Esophagus (tissue), 2 donors: ENCODE measurements at regions not wholly inside any gene's neighbourhood (a gene's known extent, or its start where the extent isn't known, plus 50 kb on each side); places are given as distances from the start of the nearest gene placed in this dataset.

Experiments
- H3K27ac ChIP-seq, 2 donors: one replicate each; pipeline ENCODE4 v1.5.1; 2013; ENCODE audit warnings: low read depth in 2 of 2, mild to moderate bottlenecking in 2 of 2, inconsistent platforms in 1 of 2, low read length in 1 of 2, moderate library complexity in 1 of 2
- H3K27me3 ChIP-seq, 2 donors: one replicate each; pipeline ENCODE4 v1.6.1; 2013; ENCODE audit warnings: low read length in 2 of 2, control low read depth in 1 of 2, mild to moderate bottlenecking in 1 of 2; ENCODE audit not compliant: insufficient read depth in 2 of 2, control insufficient read depth in 1 of 2
- H3K36me3 ChIP-seq, 2 donors: one replicate each; pipeline ENCODE4 v1.6.1; 2013; ENCODE audit warnings: low read length in 1 of 2; ENCODE audit not compliant: control insufficient read depth in 2 of 2, insufficient read depth in 2 of 2
- H3K4me1 ChIP-seq, 2 donors: one replicate each; pipeline ENCODE4 v1.6.1; 2013; ENCODE audit warnings: low read length in 1 of 2; ENCODE audit not compliant: control insufficient read depth in 2 of 2, insufficient read depth in 2 of 2
- H3K4me3 ChIP-seq, 2 donors: one replicate each; pipeline ENCODE4 v1.5.1; 2013; ENCODE audit warnings: low read length in 2 of 2, mild to moderate bottlenecking in 2 of 2, low read depth in 1 of 2, moderate library complexity in 1 of 2
- H3K9me3 ChIP-seq, 2 donors: one replicate each; pipeline ENCODE4 v1.6.1; 2013; ENCODE audit warnings: mild to moderate bottlenecking in 2 of 2, low read depth in 1 of 2, low read length in 1 of 2, moderate library complexity in 1 of 2; ENCODE audit not compliant: control insufficient read depth in 2 of 2, insufficient read depth in 1 of 2
- WGBS, 2 donors: extraction: QIAGEN DNeasy Blood & Tissue Kit; methylation state at CpG; one replicate each; pipeline ENCODE4 v1.1.7; 2013; 5-methylcytosine and 5-hydroxymethylcytosine counted together
- donor health status: healthy with polysubstance abuse.
- donor health status: Bipolar disorder and iron deficiency.

DNA sequence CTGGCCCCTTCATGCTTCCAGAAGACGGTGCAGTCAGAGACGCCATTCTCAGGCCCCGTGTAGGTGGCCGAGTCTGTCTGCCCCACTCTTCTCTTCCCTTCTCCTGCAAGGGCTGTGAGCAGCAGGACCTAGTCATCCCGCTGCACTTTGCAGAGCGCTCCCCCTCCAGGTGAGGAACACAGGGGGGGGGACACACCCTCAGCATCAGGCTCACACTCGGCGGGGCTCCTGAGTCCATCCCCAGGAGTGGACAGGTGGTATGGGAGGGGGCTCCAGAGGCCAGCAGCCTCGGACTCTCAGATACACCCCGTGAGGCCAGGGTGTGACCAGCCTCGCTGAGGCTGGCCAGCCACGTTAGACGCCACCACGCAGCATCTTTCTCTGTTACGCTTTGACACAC, 460.5 kb upstream of the MYT1L start:
- Histone ChIP-seq H3K4me1 (no peaks in the 10 kb centered on the region), H3K36me3 (no peaks in the 10 kb centered on the region), H3K27me3 (no peaks in the 10 kb centered on the region), H3K9me3 (no peaks in the 10 kb centered on the region), H3K27ac (no peak overlapping the region), H3K4me3 (no peak overlapping the region)
- WGBS, 2 donors, result 77 to 80% methylated on average over 15 of the region's 15 CpGs

DNA sequence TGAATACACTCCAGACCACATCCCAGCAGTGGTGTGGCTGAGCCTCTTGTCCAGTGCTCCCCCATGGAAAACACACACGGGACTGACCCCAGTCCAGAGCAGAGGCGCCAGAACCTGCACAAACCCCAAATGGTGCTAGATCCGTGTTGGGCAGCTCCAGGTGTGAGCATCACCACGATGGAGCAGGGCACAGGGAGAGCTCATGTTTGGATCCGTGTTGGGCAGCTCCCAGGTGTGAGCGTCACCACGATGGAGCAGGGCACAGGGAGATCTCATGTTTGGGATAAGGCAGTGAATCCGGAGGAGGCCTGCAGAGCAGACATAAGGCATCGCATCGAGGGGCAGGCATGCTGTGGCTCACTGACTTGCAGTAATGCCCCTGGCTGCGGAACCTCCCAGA, 460.0 kb upstream of the MYT1L start:
- no peaks in the 10 kb centered on the region for H3K9me3 ChIP-seq
- no peaks in the 10 kb centered on the region for H3K36me3 ChIP-seq
- no peaks in the 10 kb centered on the region for H3K4me1 ChIP-seq
- H3K27ac ChIP-seq, result no peak overlapping the region
- no peak overlapping the region for H3K4me3 ChIP-seq
- no peaks in the 10 kb centered on the region for H3K27me3 ChIP-seq
- WGBS, 2 donors, result 84 to 85% methylated on average over 11 of the region's 11 CpGs

DNA sequence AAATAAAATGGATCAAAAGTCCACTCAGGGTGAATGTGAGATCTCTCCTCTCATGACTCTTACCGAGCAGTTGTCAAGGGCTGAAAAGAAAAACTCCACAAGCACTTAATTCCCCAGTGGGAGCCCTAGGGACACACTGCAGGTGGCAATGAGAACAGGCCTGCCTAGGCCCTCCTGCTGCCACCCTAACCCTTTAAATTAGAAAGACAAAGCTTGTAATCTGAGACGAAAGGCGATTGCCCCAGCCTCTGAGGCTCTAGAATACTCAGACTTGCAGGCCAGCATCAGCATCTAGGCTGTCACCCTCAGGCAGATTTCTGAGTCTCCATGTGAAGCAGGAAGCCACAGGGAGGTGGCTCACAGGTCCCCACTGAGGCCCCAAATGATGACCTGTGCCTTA, 457.0 kb upstream of the MYT1L start:
- Histone ChIP-seq H3K36me3 (no peaks in the 10 kb centered on the region), H3K4me1 (no peaks in the 10 kb centered on the region), H3K9me3 (no peaks in the 10 kb centered on the region), H3K27me3 (no peaks in the 10 kb centered on the region), H3K4me3 (no peak overlapping the region), H3K27ac (no peak overlapping the region)
- whole genome bisulfite sequencing, 2 donors, result 66 to 68% methylated on average over 3 of the region's 3 CpGs

DNA sequence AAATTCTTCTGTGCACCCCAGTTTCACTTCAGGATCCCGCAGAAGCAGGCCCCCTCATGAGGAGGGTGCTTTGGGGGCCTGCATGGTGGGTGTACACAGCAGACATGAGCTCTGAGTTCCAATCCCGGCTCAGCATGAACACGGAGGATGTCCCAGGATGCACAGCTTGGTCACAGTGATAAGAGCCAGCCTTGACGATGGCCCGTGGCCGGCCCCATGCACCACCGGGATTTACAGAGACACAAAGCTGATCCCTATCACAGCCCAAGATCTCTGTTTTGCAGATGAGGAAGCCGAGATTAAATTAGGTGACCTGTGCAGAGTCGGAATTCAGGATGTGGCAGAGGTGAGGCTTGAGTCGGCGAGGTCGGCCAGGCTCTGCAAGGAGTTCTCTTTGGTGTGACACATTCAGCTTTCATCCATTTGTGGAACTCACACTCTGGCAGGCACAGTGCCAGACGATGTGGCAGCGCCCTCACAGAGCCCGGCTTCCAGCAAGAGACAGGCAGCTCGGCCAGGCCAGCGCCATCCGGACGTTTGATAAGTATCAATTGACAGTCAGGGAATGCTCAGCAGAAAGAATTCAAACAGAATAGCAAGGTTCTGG, 456.3 kb upstream of the MYT1L start:
- Histone ChIP-seq H3K9me3 (no peaks in the 10 kb centered on the region), H3K4me3 (no peak overlapping the region), H3K27ac (no peak overlapping the region), H3K4me1 (no peaks in the 10 kb centered on the region), H3K36me3 (no peaks in the 10 kb centered on the region), H3K27me3 (no peaks in the 10 kb centered on the region)
- WGBS, 2 donors, result 80% methylated on average over 19 of the region's 19 CpGs

DNA sequence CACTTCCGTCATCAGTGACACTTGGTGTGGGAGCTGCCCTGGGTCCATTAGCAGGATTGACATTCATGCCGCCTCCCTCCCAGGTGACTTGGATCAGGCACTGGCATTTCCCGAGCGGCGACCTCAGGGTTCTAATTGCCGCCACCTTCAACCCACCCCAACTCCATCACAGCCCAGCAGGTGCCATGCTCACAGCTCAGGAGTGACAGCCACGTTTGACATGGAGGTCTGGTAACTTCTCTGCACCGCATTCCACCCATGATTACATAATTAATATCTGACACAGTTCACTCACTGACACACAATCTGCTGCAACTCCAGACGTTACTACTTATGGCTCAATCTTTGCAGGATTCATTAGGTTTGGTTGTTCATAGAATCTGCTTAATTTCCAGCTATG, 450.9 kb upstream of the MYT1L start:
- no peaks in the 10 kb centered on the region for H3K4me1 ChIP-seq
- no peak overlapping the region for H3K4me3 ChIP-seq
- no peaks in the 10 kb centered on the region for H3K36me3 ChIP-seq
- no peaks in the 10 kb centered on the region for H3K27me3 ChIP-seq
- 73 to 77% methylated on average over 9 of the region's 9 CpGs for whole genome bisulfite sequencing, 2 donors
- H3K27ac ChIP-seq, result no peak overlapping the region
- H3K9me3 ChIP-seq, result peaks cover 0 to 14% of the 10 kb centered on the region in 2 donors

DNA sequence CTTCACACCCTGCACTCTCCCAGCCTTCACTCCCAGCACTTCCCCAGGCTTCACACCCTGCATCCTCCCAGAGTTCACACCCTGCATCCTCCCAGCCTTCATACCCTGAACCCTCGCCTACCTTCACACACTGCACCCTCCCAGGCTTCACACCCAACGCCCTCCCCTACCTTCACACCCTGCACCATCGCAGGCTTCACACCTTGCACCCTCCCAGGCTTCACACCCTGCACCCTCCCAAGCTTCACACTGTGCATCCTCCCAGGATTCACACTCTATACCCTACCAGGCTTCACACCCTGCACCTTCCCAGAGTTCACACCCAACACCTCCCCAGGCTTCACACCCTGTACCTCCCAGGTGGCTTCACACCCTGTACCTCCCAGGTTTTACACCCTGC, 448.7 kb upstream of the MYT1L start:
- 56 to 59% methylated on average over 3 of the region's 3 CpGs for WGBS, 2 donors
- Histone ChIP-seq H3K27ac (no peak overlapping the region), H3K4me3 (no peak overlapping the region), H3K4me1 (no peaks in the 10 kb centered on the region), H3K36me3 (no peaks in the 10 kb centered on the region), H3K9me3 (peaks cover 0 to 14% of the 10 kb centered on the region in 2 donors), H3K27me3 (no peaks in the 10 kb centered on the region)

DNA sequence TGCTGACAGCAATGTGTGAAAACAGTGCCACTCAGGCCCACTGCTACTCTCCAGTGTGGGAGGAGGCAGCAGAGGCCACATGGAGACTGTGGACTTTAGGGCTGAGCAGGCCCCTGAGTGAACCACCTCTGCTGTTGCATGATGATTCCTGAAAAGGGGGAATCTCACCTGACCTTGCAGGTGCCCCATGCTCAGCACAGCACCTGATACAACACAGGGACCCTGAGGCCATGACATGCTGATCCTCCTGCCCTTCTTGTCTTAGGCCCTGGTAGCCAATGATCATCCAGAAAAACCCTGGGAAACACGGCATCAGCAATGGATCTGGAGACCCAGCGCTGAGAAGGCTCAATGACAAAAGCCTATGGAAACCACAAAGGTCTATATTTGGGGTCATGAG, 446.8 kb upstream of the MYT1L start:
- H3K27ac ChIP-seq, result no peak overlapping the region
- H3K9me3 ChIP-seq, result peaks cover 0 to 14% of the 10 kb centered on the region in 2 donors
- H3K27me3 ChIP-seq, result no peaks in the 10 kb centered on the region
- 88 to 97% methylated on average over 2 of the region's 2 CpGs for WGBS, 2 donors
- H3K4me3 ChIP-seq, result no peak overlapping the region
- H3K36me3 ChIP-seq, result no peaks in the 10 kb centered on the region
- H3K4me1 ChIP-seq, result no peaks in the 10 kb centered on the region

DNA sequence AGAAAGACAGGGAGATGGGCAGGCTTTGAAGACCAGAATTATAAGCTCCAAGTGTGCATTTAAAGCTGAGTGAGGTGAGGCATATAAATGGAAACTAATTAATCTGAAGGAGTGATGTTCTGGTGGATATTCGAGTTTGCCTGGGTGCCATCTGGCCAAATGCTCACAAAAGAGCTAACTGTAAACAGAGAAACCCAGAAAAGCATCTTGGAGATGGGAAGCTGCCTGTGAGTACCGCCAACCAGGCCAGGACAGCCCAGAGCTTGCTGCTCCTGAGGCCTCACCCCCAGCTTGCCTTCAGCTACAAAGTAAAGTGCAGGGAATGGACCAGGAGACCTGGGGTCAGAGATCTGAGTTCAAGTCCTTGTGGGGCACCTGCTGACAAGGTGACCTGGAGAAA, 446.1 kb upstream of the MYT1L start:
- H3K9me3 ChIP-seq, result peaks cover 0 to 14% of the 10 kb centered on the region in 2 donors
- H3K27me3 ChIP-seq, result no peaks in the 10 kb centered on the region
- no peak overlapping the region for H3K27ac ChIP-seq
- WGBS, 2 donors, result 45 to 65% methylated on average over 2 of the region's 2 CpGs
- H3K36me3 ChIP-seq, result no peaks in the 10 kb centered on the region
- H3K4me1 ChIP-seq, result no peaks in the 10 kb centered on the region
- H3K4me3 ChIP-seq, result no peak overlapping the region

DNA sequence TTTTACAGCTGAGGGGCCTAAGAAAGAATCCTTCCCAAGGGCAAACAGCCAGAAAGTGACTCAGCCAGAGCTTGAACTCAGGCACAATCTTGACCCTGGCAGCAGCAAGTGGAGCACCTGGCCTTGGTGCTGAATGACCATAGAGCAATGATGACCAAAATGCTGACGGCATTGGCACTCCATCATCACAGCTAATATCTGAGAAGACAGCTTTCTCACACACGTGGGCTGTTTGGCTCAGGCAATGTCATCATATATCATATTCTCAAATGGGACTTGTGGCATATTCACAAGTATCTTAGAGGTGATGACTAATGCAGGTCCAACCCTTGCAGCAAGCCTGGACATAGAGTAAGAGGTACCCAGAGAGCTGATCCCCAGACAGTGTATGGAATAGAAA, 443.9 kb upstream of the MYT1L start:
- Histone ChIP-seq H3K4me3 (no peak overlapping the region), H3K27ac (no peak overlapping the region), H3K4me1 (peaks cover 0 to 3% of the 10 kb centered on the region in 2 donors), H3K27me3 (no peaks in the 10 kb centered on the region), H3K9me3 (peaks cover 0 to 6% of the 10 kb centered on the region in 2 donors), H3K36me3 (no peaks in the 10 kb centered on the region)
- 28 to 47% methylated on average over 2 of the region's 2 CpGs for WGBS, 2 donors

DNA sequence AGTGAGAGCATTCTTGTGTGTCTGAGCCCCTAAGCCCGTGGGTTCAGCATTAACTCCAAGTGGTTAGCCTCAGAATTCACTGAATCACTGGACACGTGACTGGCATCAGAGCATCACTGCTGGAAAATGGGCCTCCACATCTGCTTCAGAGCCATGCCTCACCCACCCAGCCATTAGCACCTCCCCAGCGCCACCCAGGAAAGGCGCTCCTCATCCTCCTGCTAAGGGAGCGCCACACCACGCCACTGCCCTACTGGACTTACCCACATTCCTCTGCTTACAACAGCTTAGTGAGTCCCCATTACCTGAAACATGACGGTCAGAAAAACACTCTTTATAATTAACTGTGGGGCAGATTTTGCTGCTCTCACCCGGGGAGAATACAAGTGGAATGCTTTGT, 442.6 kb upstream of the MYT1L start:
- Histone ChIP-seq H3K27ac (no peak overlapping the region), H3K36me3 (no peaks in the 10 kb centered on the region), H3K4me3 (no peak overlapping the region), H3K4me1 (peaks cover 0 to 10% of the 10 kb centered on the region in 2 donors), H3K9me3 (no peaks in the 10 kb centered on the region), H3K27me3 (no peaks in the 10 kb centered on the region)
- 88% methylated on average over 8 of the region's 8 CpGs for WGBS, 2 donors
